Fibroblast of skin of left quadriceps (primary cell): ENCODE measurements at regions not wholly inside any gene's neighbourhood (a gene's known extent, or its start where the extent isn't known, plus 50 kb on each side); places are given as distances from the start of the nearest gene placed in this dataset.

ENCODE experiments used
- DNase-seq, 2 experiments: peaks; one replicate each; pipeline ENCODE4 v3.0.0-alpha.2; 2013; ENCODE audit warnings: low read depth in 2 of 2

GRCh38 chr1:208899438-208899837 lies 655.3 kb upstream of the PLXNA2 start:
- DNase-seq = no peak

- no peak for DNase-seq
Observed at GRCh38 chr1:208903251-208903905, 659.2 kb upstream of the PLXNA2 start.

- DNase-seq = no peak
Observed at GRCh38 chr1:208907790-208908189, 663.6 kb upstream of the PLXNA2 start.

DNA sequence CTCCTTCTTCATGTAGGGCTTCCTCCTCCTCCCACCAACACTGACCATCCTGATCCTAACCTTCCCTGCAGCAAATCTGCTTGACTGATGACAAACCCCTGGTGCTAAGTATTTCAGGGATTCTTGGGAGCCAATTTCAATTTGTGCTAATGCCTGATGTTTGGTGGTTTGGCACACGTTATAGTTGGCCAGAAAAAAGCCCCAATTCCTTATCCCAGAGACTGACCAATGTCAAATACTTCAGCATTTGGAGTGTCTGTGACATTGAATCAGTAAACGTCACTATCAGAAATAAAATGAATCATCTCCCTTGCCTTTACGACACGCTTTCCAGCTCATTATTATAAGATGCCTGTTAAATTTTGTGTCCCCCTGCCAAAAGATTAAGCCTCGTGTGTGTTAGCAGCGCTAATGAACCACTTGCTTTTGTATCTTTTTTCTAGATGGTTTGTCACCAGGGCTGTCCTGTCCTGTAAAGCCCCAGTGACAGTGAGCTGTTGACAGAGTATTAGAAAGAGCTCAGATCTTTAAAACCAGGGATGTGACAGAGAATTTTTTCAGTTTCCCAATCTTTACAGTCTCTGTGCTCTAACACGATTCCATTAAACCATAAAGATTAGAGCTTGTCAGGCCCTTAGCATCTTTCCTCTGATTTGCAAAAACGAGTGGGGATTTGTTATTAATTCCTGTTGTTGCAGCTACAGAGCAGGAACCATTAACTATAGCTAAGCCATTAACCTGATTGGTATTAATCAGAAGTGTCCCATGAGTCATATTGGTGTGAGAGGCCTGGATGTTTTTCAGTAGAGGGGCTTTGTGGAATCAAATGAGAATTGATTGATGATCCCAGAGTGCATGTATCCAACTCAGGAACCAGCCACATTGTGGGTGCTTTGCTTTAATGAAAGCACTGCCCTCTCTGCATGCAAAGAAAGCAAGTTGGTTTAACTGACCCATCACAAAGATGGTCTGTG lies 665.1 kb upstream of the PLXNA2 start:
- no peak for DNase-seq

DNA sequence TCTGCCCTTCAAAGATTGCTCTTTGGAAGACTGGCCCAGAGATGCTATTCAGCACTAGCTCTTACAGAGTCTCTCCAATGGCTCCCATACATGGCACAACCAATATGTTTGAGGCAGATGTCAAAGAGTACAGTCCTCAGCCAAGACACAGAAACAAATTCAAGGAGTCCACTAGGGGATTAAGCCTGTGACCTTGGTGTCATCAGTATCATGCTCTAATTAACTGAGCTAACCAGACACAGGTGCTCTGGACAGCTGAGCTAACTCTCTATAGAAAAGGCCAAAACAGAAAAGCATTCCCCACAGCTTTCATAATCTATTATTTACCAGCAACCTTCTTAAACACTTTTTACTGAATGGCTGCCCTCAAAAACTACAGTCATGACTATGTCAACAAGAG lies 666.0 kb upstream of the PLXNA2 start:
- DNase-seq = no peak

- no peak for DNase-seq
Observed at GRCh38 chr1:208917281-208917680, 666.2 kb upstream of the CAMK1G start.

- no peak for DNase-seq
Observed at GRCh38 chr1:208917723-208918122, 665.8 kb upstream of the CAMK1G start.

DNA sequence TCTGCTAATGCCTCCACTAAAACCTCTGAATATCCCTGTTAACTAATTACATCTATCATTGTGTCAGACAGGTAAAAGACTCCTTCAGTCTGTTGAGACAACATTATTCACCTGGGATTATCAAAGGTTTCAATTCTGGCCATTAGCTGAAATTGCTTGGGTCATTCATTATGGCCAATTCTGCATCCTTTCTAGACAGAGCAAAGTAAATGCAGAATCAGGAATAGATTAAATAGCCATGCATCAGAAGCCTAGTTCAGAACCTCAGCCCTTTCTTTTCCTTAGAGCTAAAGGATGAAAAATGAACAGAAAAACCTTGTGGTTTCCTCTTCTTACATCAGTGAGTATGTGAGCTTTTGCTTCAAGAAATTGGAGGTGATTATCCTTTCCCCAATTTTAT lies 665.4 kb upstream of the CAMK1G start:
- no peak for DNase-seq

- no peak for DNase-seq
Observed at GRCh38 chr1:208919371-208919770, 664.1 kb upstream of the CAMK1G start.

- DNase-seq = no peak
Observed at GRCh38 chr1:208921259-208921658, 662.3 kb upstream of the CAMK1G start.

DNA sequence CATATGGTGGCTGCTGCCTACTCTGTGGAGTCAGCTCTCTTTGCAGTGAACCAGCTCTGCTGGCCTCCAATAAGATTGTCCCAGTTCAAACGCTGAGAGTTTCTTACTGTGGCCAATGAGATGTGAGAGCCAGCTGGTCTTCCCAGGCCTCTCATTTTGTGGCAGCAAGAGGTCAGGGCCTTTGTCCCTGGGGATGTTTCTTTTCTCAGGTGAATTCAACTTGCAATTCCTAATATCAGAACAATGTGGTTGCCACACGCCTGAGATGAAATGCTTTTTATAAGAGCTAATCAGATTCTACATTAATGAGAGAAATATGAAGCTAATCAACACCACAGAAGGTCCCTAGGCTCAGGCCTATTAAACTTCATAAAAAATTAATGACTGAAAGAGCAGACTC lies 660.1 kb upstream of the CAMK1G start:
- DNase-seq = no peak

DNA sequence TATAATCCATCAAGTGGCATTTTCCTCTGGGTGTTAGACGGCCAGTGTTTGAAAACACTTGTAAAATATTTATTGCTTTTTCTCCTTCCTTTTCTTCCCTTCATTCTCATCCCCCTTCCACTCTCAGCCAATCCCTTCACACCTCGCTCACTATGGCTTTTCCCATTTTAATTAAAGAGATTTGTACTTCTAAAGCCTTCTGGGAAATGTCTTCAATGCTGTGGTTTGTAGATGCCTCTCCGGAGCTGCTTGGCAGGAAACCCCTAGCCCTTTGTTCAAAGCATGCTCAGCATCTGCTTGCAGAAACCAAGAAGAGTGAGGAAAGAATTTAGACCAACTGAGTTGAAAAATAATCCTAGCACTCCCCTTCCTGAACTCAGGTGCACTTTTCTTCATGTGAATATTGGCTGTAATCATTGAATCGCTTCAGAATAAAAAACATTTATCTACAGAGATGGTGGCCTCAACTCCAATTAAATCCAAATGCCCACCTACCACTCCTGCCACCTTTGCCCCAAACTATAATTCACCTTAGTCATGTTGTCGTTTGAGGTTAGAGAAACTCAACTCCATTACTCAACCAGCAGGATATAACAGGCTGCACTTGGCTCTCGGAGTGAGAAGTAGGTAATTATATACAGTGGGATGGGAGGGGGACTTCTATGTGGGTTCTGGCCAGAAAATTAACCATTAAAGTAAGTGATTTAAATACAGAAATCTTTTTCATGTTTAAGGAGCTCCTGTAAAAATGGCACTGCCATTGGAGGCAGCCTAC lies 659.4 kb upstream of the CAMK1G start:
- DNase-seq = no peak

DNA sequence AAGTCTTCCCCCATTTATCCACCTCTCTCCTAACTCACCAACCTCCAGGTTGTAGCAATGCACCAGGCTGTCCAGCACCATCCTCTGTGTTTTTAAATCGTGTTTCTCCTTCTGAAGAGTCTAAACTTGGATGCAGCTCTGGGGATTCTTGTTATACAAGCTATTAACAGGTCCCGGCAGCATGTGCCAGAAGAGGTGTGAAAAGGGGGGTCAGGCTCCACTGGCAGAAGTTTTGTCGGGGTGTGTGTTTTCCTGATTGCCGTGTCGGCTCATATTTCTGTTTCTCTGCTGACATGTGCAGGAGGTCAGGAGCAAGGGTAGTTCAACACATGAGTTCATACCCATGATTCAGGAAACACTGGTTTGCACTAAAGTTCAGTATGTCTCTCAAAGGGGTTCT lies 658.6 kb upstream of the CAMK1G start:
- DNase-seq = no peak

DNA sequence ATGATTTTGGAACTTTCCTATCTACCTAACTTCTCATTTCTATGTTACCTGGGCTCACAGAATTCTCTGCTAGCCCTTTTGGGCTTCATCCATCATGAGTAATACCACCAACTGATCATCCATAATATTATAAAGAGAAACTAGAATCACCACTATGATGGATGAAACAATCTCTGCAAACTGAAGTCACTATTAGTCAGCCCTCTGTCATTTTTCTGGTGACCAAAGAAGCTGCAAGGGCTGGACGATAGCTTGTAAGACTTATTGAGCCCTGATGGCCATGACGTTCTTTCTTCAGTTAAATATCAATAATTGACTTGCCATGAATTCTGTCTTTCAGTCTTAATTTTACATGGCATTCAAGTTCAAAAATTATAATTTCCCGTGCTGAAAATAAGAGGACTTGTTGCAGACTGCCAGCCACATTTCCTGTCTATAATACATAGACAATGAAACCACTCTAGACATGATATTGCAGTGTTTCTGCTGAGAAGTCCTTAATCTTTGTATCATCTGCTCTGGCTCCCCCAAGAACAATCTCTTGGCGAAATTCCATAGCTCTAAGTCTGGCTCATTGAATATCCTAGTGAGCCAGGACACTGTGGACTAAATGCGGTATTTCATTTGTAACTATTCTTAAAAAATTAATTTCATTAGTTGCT lies 655.0 kb upstream of the CAMK1G start:
- DNase-seq = no peak

DNA sequence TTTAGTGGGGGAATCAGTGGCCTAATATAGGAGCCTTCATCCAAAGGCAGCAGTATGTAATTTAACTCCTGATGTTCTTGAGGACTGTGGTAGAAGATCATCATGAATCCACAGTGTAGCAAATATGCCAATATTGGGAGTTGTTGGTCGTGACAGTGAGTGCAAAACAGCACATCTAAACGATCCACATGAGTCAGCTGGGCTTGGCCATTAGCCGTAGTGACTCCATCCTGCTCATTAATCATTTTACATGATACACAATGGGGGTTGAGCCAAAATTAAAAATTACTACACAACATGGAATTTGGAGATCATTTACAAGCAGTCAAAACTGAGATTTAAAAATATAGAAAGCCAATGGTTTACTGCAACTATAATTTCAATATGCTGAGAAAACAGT lies 653.9 kb upstream of the CAMK1G start:
- peak; percentile 44 to 47 for DNase-seq

- no peak for DNase-seq
Observed at GRCh38 chr1:208931936-208932335, 651.6 kb upstream of the CAMK1G start.

DNA sequence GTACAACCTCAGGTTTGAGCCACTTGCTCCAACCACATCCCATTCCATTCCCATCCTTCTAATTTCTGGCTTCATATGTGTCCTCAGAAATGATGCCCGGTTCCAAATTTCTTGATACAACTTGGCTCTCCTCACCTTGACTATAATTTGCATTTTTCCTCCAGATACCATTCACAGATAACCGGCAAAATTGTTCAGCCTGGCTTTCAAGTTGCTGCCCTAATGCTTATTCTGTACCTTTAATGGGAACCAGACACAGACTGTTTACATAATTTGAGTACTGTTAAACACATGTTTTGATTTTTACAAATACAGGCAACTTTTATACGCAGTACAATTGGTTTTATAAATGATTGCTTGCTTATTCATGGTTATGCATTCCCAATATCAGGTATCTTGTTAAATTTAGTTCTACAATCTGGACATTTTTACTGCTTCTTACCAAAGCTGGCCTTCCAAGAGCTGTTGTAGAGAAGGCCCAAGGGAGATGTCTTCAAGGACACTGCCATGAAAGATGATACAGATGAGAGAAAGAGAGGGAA lies 649.5 kb upstream of the CAMK1G start:
- DNase-seq = no peak

GRCh38 chr1:208934933-208935332 lies 648.6 kb upstream of the CAMK1G start:
- no peak for DNase-seq

- DNase-seq = no peak
Observed at GRCh38 chr1:208935517-208936187, 647.9 kb upstream of the CAMK1G start.

DNA sequence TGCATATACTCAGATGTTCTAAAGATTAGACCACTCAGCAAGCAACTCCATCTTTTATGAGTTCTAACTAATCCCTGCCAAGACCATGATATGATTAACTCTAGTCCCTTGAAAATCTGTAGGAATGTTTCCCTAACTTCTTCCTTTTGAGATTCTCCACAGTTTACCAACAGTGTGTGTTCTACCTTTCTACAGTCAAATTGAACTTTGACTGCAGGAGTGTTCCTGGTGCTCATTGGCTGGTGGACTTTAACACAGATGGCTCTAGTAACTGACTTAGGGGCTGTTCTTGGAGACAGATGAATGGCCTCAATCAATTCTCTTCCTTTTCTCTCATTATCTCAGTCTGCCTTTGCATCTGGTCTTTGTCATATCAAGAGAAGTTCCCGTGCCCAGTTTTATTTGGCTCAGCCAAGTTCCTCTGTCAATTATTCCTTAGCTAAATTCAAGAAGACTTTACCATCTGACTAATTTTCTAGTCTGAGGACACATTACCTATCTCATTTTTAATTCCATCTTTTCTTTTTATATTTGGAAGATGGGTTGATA lies 643.9 kb upstream of the CAMK1G start:
- DNase-seq = no peak
